ENCODE measurements at regions not wholly inside any gene's neighbourhood (a gene's known extent, or its start where the extent isn't known, plus 50 kb on each side); places are given as distances from the start of the nearest gene placed in this dataset.
A peak's percentile ranks its signal among the peaks of the same experiment; 100 is the strongest.

GRCh38 chr15:25946241-25946805 is 83.2 kb upstream of the ATP10A start:
- H3K4me1 ChIP-seq (ENCODE audit: control insufficient read depth in 2 of 2, insufficient read depth in 2 of 2, low read length in 1 of 2): no peaks in the 10 kb centered on the region
- no peaks in the 10 kb centered on the region for H3K27me3 ChIP-seq (ENCODE audit: control insufficient read depth in 1 of 2, insufficient read depth in 2 of 2, low read length in 2 of 2)
- WGBS, 2 donors: 68 to 73% methylated on average over 21 of the region's 21 CpGs
- H3K36me3 ChIP-seq (ENCODE audit: control insufficient read depth in 2 of 2, insufficient read depth in 2 of 2, low read length in 1 of 2): no peaks in the 10 kb centered on the region
- H3K4me3 ChIP-seq (ENCODE audit: low read depth in 1 of 2, low read length in 2 of 2): no peak overlapping the region
- peaks cover 0 to 2% of the 10 kb centered on the region in 2 donors for H3K9me3 ChIP-seq (ENCODE audit: control insufficient read depth in 2 of 2, insufficient read depth in 1 of 2, low read depth in 1 of 2, low read length in 1 of 2)
- H3K27ac ChIP-seq (ENCODE audit: low read depth in 2 of 2, low read length in 1 of 2): no peak overlapping the region

GRCh38 chr15:25944386-25944785 is 81.3 kb upstream of the ATP10A start:
- Histone ChIP-seq H3K27ac (ENCODE audit: low read depth in 2 of 2, low read length in 1 of 2) (no peak overlapping the region), H3K9me3 (ENCODE audit: control insufficient read depth in 2 of 2, insufficient read depth in 1 of 2, low read depth in 1 of 2, low read length in 1 of 2) (no peaks in the 10 kb centered on the region), H3K36me3 (ENCODE audit: control insufficient read depth in 2 of 2, insufficient read depth in 2 of 2, low read length in 1 of 2) (no peaks in the 10 kb centered on the region), H3K27me3 (ENCODE audit: control insufficient read depth in 1 of 2, insufficient read depth in 2 of 2, low read length in 2 of 2) (no peaks in the 10 kb centered on the region), H3K4me1 (ENCODE audit: control insufficient read depth in 2 of 2, insufficient read depth in 2 of 2, low read length in 1 of 2) (no peaks in the 10 kb centered on the region), H3K4me3 (ENCODE audit: low read depth in 1 of 2, low read length in 2 of 2) (no peak overlapping the region)
- WGBS, 2 donors: 82 to 88% methylated on average over 13 to 17 of the region's 17 CpGs

GRCh38 chr15:25943831-25944230 is 80.7 kb upstream of the ATP10A start:
- Histone ChIP-seq H3K4me3 (ENCODE audit: low read depth in 1 of 2, low read length in 2 of 2) (no peak overlapping the region), H3K27me3 (ENCODE audit: control insufficient read depth in 1 of 2, insufficient read depth in 2 of 2, low read length in 2 of 2) (no peaks in the 10 kb centered on the region), H3K36me3 (ENCODE audit: control insufficient read depth in 2 of 2, insufficient read depth in 2 of 2, low read length in 1 of 2) (no peaks in the 10 kb centered on the region), H3K9me3 (ENCODE audit: control insufficient read depth in 2 of 2, insufficient read depth in 1 of 2, low read depth in 1 of 2, low read length in 1 of 2) (no peaks in the 10 kb centered on the region), H3K27ac (ENCODE audit: low read depth in 2 of 2, low read length in 1 of 2) (no peak overlapping the region), H3K4me1 (ENCODE audit: control insufficient read depth in 2 of 2, insufficient read depth in 2 of 2, low read length in 1 of 2) (no peaks in the 10 kb centered on the region)
- WGBS, 2 donors: 86 to 87% methylated on average over 9 of the region's 9 CpGs

- no peaks in the 10 kb centered on the region for H3K36me3 ChIP-seq (ENCODE audit: control insufficient read depth in 2 of 2, insufficient read depth in 2 of 2, low read length in 1 of 2)
- no peak overlapping the region for H3K27ac ChIP-seq (ENCODE audit: low read depth in 2 of 2, low read length in 1 of 2)
- no peaks in the 10 kb centered on the region for H3K27me3 ChIP-seq (ENCODE audit: control insufficient read depth in 1 of 2, insufficient read depth in 2 of 2, low read length in 2 of 2)
- no peak overlapping the region for H3K4me3 ChIP-seq (ENCODE audit: low read depth in 1 of 2, low read length in 2 of 2)
- 68 to 71% methylated on average over 4 of the region's 4 CpGs for WGBS, 2 donors
- no peaks in the 10 kb centered on the region for H3K9me3 ChIP-seq (ENCODE audit: control insufficient read depth in 2 of 2, insufficient read depth in 1 of 2, low read depth in 1 of 2, low read length in 1 of 2)
- no peaks in the 10 kb centered on the region for H3K4me1 ChIP-seq (ENCODE audit: control insufficient read depth in 2 of 2, insufficient read depth in 2 of 2, low read length in 1 of 2)
Measured at GRCh38 chr15:25939122-25939521, 76.0 kb upstream of the ATP10A start.

- no peak overlapping the region for H3K4me3 ChIP-seq (ENCODE audit: low read depth in 1 of 2, low read length in 2 of 2)
- peaks cover 0 to 3% of the 10 kb centered on the region in 2 donors for H3K4me1 ChIP-seq (ENCODE audit: control insufficient read depth in 2 of 2, insufficient read depth in 2 of 2, low read length in 1 of 2)
- no peaks in the 10 kb centered on the region for H3K27me3 ChIP-seq (ENCODE audit: control insufficient read depth in 1 of 2, insufficient read depth in 2 of 2, low read length in 2 of 2)
- H3K27ac ChIP-seq (ENCODE audit: low read depth in 2 of 2, low read length in 1 of 2): no peak overlapping the region
- no peaks in the 10 kb centered on the region for H3K9me3 ChIP-seq (ENCODE audit: control insufficient read depth in 2 of 2, insufficient read depth in 1 of 2, low read depth in 1 of 2, low read length in 1 of 2)
- H3K36me3 ChIP-seq (ENCODE audit: control insufficient read depth in 2 of 2, insufficient read depth in 2 of 2, low read length in 1 of 2): no peaks in the 10 kb centered on the region
Measured at GRCh38 chr15:25937796-25938195, 74.7 kb upstream of the ATP10A start.

GRCh38 chr15:25936004-25936403 is 72.9 kb upstream of the ATP10A start:
- Histone ChIP-seq H3K4me3 (ENCODE audit: low read depth in 1 of 2, low read length in 2 of 2) (no peak overlapping the region), H3K4me1 (ENCODE audit: control insufficient read depth in 2 of 2, insufficient read depth in 2 of 2, low read length in 1 of 2) (peaks cover 0 to 3% of the 10 kb centered on the region in 2 donors), H3K9me3 (ENCODE audit: control insufficient read depth in 2 of 2, insufficient read depth in 1 of 2, low read depth in 1 of 2, low read length in 1 of 2) (peaks cover 0 to under 1% of the 10 kb centered on the region in 2 donors), H3K27ac (ENCODE audit: low read depth in 2 of 2, low read length in 1 of 2) (no peak overlapping the region), H3K36me3 (ENCODE audit: control insufficient read depth in 2 of 2, insufficient read depth in 2 of 2, low read length in 1 of 2) (no peaks in the 10 kb centered on the region), H3K27me3 (ENCODE audit: control insufficient read depth in 1 of 2, insufficient read depth in 2 of 2, low read length in 2 of 2) (no peaks in the 10 kb centered on the region)
- 86 to 91% methylated on average over 7 of the region's 7 CpGs for WGBS, 2 donors

GRCh38 chr15:25933456-25934158 is 70.5 kb upstream of the ATP10A start:
- H3K27me3 ChIP-seq (ENCODE audit: control insufficient read depth in 1 of 2, insufficient read depth in 2 of 2, low read length in 2 of 2): no peaks in the 10 kb centered on the region
- peaks cover 0 to 3% of the 10 kb centered on the region in 2 donors for H3K4me1 ChIP-seq (ENCODE audit: control insufficient read depth in 2 of 2, insufficient read depth in 2 of 2, low read length in 1 of 2)
- peak overlapping the region in 1 of 2 donors; percentile 11 for H3K4me3 ChIP-seq (ENCODE audit: low read depth in 1 of 2, low read length in 2 of 2)
- no peak overlapping the region for H3K27ac ChIP-seq (ENCODE audit: low read depth in 2 of 2, low read length in 1 of 2)
- peaks cover 0 to 2% of the 10 kb centered on the region in 2 donors for H3K9me3 ChIP-seq (ENCODE audit: control insufficient read depth in 2 of 2, insufficient read depth in 1 of 2, low read depth in 1 of 2, low read length in 1 of 2)
- 14 to 15% methylated on average over 21 to 23 of the region's 23 CpGs for WGBS, 2 donors
- H3K36me3 ChIP-seq (ENCODE audit: control insufficient read depth in 2 of 2, insufficient read depth in 2 of 2, low read length in 1 of 2): no peaks in the 10 kb centered on the region

GRCh38 chr15:25932696-25933095 is 69.6 kb upstream of the ATP10A start:
- H3K4me3 ChIP-seq (ENCODE audit: low read depth in 1 of 2, low read length in 2 of 2): no peak overlapping the region
- peaks cover 0 to 3% of the 10 kb centered on the region in 2 donors for H3K4me1 ChIP-seq (ENCODE audit: control insufficient read depth in 2 of 2, insufficient read depth in 2 of 2, low read length in 1 of 2)
- H3K27me3 ChIP-seq (ENCODE audit: control insufficient read depth in 1 of 2, insufficient read depth in 2 of 2, low read length in 2 of 2): no peaks in the 10 kb centered on the region
- WGBS, 2 donors: 77 to 89% methylated on average over 8 of the region's 8 CpGs
- no peak overlapping the region for H3K27ac ChIP-seq (ENCODE audit: low read depth in 2 of 2, low read length in 1 of 2)
- peaks cover 0 to 2% of the 10 kb centered on the region in 2 donors for H3K9me3 ChIP-seq (ENCODE audit: control insufficient read depth in 2 of 2, insufficient read depth in 1 of 2, low read depth in 1 of 2, low read length in 1 of 2)
- H3K36me3 ChIP-seq (ENCODE audit: control insufficient read depth in 2 of 2, insufficient read depth in 2 of 2, low read length in 1 of 2): no peaks in the 10 kb centered on the region

GRCh38 chr15:25931851-25932250 is 68.7 kb upstream of the ATP10A start:
- Histone ChIP-seq H3K27me3 (ENCODE audit: control insufficient read depth in 1 of 2, insufficient read depth in 2 of 2, low read length in 2 of 2) (no peaks in the 10 kb centered on the region), H3K4me3 (ENCODE audit: low read depth in 1 of 2, low read length in 2 of 2) (no peak overlapping the region), H3K36me3 (ENCODE audit: control insufficient read depth in 2 of 2, insufficient read depth in 2 of 2, low read length in 1 of 2) (no peaks in the 10 kb centered on the region), H3K9me3 (ENCODE audit: control insufficient read depth in 2 of 2, insufficient read depth in 1 of 2, low read depth in 1 of 2, low read length in 1 of 2) (peaks cover 0 to 2% of the 10 kb centered on the region in 2 donors), H3K27ac (ENCODE audit: low read depth in 2 of 2, low read length in 1 of 2) (no peak overlapping the region), H3K4me1 (ENCODE audit: control insufficient read depth in 2 of 2, insufficient read depth in 2 of 2, low read length in 1 of 2) (peaks cover 0 to 3% of the 10 kb centered on the region in 2 donors)
- 85 to 95% methylated on average over 1 of the region's 1 CpG for WGBS, 2 donors

- Histone ChIP-seq H3K27me3 (ENCODE audit: control insufficient read depth in 1 of 2, insufficient read depth in 2 of 2, low read length in 2 of 2) (no peaks in the 10 kb centered on the region), H3K36me3 (ENCODE audit: control insufficient read depth in 2 of 2, insufficient read depth in 2 of 2, low read length in 1 of 2) (no peaks in the 10 kb centered on the region), H3K4me1 (ENCODE audit: control insufficient read depth in 2 of 2, insufficient read depth in 2 of 2, low read length in 1 of 2) (peaks cover 0 to 3% of the 10 kb centered on the region in 2 donors), H3K27ac (ENCODE audit: low read depth in 2 of 2, low read length in 1 of 2) (no peak overlapping the region), H3K4me3 (ENCODE audit: low read depth in 1 of 2, low read length in 2 of 2) (no peak overlapping the region), H3K9me3 (ENCODE audit: control insufficient read depth in 2 of 2, insufficient read depth in 1 of 2, low read depth in 1 of 2, low read length in 1 of 2) (peaks cover 0 to 2% of the 10 kb centered on the region in 2 donors)
- WGBS, 2 donors: 88 to 92% methylated on average over 2 of the region's 2 CpGs
Measured at GRCh38 chr15:25930931-25931330, 67.8 kb upstream of the ATP10A start.
